ENCODE measurements at regions not wholly inside any gene's neighbourhood (a gene's known extent, or its start where the extent isn't known, plus 50 kb on each side); places are given as distances from the start of the nearest gene placed in this dataset.

- TF ChIP-seq CTCF (conservative IDR thresholded peaks at IDR 0.05), result no peak
- no peak for TF ChIP-seq ZFX (IDR thresholded peaks at IDR 0.05)
- no peak overlapping the region for H3K27ac ChIP-seq
Measured at GRCh38 chr12:34275129-34275528, 252.8 kb downstream of the ALG10 start.

DNA sequence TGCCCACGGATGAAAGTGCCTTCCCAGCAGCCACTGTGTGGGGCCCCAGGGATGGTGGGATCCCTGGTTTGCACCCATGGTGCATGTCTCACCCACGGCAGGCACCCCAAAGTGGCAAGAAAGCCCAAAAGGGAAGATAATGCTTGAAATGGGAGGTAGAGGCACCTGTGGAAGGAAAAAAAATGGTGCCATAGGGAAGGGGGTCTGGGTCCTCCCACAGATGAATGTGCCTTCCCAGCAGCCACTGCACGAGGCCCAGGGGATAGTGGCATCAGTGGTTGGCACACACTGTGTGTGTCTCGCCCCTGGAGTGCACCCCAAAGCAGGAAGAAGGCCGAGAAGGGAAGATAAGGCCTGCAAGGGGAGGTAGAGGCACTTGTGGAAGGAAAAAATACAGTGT is 264.2 kb downstream of the ALG10 start:
- TF ChIP-seq ZFX (IDR thresholded peaks at IDR 0.05) (no peak), CTCF (conservative IDR thresholded peaks at IDR 0.05) (no peak)
- H3K27ac ChIP-seq, result no peak overlapping the region

GRCh38 chr12:34286934-34287333 is 264.6 kb downstream of the ALG10 start:
- TF ChIP-seq CTCF (conservative IDR thresholded peaks at IDR 0.05) (no peak), ZFX (IDR thresholded peaks at IDR 0.05) (no peak)
- no peak overlapping the region for H3K27ac ChIP-seq

DNA sequence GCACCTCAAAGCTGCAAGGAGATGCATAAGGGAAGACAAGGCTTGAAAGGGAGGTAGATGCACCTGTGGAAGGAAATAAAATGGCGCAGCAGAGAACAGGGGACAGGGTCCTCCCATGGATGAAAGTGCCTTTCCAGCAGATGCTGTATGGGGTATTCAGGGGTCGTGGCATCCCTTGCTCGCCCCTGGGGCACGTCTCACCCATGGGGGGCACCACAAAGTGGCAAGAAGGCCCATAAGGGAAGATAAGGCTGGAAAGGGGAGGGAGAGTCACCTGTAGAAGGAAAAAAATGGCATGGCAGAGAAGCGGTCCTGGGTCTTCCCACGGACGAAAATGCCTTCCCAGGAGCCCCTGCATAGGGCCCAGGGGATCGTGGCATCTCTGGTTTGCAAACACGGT is 265.1 kb downstream of the ALG10 start:
- no peak for TF ChIP-seq CTCF (conservative IDR thresholded peaks at IDR 0.05)
- TF ChIP-seq ZFX (IDR thresholded peaks at IDR 0.05), result no peak
- H3K27ac ChIP-seq, result no peak overlapping the region

DNA sequence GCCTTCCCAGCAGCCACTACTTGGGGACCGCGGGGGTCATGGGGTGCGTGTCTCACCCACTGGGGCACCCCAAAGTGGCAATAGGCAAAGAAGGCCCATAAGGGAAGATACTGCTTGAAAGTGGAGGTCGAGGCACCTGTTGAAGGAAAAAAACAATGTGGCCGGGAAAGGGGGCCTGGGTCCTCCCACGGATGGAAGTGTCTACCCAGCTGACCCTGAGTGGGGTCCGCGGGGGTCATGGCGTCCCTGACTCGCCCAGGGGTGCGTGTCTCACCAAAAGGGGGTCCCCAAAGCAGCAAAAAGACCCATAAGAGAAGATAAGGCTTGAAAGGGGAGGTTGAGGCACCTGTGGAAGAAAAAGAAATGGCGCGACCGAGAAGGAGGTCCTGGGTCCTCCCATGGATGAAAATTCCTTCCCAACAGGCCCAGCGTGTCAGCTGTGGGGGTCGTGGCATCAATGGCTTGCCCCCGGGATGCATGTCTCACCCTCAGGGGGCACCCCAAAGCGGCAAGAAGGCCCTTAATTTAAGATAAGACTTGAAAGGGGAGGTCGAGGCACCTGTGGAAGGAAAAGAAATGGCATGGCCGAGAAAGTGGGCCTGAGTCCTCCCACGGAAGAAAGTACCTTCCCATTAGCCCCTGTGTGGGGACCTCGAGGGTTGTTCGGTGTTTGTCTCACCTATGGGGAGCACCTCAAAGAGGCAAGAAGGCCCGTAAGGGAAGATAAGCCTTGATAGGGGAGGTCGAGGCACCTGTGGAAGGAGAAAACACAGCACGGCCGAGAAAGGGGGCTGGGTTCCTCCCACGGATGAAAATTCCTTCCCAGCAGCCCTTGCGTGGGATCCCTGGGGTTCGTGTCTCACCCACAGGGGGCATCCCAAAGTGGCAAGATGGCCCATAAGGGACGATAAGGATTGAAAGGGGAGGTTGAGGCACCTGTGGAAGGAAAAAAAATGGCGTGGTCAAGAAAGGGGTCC is 266.0 kb downstream of the ALG10 start:
- TF ChIP-seq ZFX (IDR thresholded peaks at IDR 0.05), result no peak
- no peak for TF ChIP-seq CTCF (conservative IDR thresholded peaks at IDR 0.05)
- no peak overlapping the region for H3K27ac ChIP-seq

DNA sequence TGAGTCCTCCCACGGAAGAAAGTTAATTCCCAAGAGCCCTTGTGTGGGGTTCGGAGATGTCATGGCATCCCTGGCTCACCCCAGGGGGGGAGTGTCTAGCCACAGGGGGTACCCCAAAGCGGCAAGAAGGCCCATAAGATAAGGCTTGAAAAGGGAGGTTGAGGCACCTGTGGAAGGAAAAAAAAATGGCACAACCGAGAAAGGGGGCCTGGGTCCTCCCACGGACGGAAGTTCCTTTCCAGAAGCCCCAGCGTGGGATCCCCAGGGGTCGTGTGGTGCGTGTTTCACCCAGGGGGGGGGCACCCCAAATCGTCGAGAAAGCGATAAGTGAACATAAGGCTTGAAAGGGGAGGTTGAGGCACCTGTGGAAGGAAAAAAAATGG is 266.7 kb downstream of the ALG10 start:
- TF ChIP-seq ZFX (IDR thresholded peaks at IDR 0.05), result no peak
- TF ChIP-seq CTCF (conservative IDR thresholded peaks at IDR 0.05), result no peak
- no peak overlapping the region for H3K27ac ChIP-seq
